Effector CD8-positive, alpha-beta T cell (primary cell): ENCODE measurements at regions not wholly inside any gene's neighbourhood (a gene's known extent, or its start where the extent isn't known, plus 50 kb on each side); places are given as distances from the start of the nearest gene placed in this dataset.
"Not testable (repeated sequence)": the region's sequence is repeated elsewhere in the genome, so short reads cannot be mapped to it uniquely, and the experiment has no call there.

ENCODE experiments used
- DNase-seq: peaks from one replicate; lab custom pipeline; 2025; lab: John Stamatoyannopoulos, UW

DNA sequence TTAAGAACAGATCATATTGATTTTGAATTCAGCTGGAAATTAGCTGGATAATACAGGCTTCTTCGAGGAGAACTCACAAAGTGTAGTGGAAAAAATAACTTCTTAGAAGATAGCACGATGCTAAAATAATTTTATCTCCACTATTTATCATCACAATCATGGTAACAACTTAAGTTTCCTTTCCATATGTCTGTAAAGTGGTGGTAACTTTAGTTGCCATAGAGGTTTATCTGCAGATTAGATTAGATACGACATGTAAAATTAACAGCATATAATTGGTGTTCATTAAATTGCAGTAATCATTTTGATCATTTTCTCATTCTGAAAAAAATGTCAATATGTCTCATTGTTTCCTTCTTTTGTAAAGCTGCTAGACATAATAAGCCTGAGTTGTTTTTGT, 921.5 kb downstream of the KCNT2 start:
- DNase-seq, result no peak

- no peak for DNase-seq
Observed at GRCh38 chr1:195664628-195665027, 943.6 kb downstream of the KCNT2 start.

GRCh38 chr1:195663549-195664280, 944.5 kb downstream of the KCNT2 start:
- no peak for DNase-seq

DNA sequence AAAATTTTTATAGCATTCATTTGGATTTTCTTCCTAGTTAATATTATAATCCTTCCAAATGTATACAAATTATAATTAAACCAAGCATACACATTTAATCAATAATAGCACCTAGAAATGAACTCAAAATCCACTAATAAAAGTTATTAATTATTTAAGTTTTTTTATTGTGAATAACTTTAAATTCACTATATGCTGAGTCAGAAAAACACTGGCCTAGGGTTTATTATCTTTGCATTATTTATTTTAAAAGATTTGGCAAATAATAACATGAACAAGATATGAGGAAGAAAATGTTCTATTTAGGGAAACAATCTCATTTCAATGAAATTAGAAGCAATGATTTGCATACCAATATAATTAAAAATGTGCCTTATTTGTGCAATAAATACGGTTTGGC, 951.5 kb downstream of the KCNT2 start:
- DNase-seq, result no peak

DNA sequence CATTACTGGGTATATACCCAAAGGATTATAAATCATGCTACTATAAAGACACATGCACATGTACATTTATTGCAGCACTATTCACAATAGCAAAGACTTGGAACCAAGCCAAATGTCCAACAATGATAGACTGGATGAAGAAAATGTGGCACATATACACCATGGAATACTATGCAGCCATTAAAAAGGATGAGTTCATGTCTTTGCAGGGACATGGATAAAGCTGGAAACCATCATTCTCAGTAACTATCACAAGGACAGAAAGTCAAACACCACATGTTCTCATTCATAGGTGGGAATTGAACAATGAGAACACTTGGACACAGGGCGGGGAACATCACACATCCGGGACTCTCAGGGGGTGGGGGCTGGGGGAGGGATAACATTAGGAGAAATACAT, 959.4 kb downstream of the KCNT2 start:
- not testable (repeated sequence) for DNase-seq

DNA sequence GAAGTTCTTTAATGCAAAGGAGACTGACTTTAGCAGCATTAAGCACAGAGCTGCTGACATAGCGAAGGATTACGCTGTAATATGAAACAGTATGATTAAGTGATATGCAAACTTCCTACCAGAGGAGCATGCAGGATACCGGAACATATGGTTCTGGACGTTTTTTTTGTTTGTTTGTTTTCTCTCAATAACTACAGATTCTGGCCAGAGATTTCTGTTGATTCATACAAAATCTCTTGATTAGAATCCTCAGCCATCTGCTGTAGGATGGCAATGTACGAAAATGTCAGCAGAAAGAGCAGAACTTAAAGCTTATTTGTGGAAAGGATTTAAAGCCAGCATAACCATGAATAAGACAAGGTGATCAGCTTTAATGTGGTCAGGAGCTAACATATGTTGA, 970.7 kb downstream of the KCNT2 start:
- no peak for DNase-seq

GRCh38 chr1:195618287-195618686, 990.0 kb downstream of the KCNT2 start:
- no peak for DNase-seq

GRCh38 chr1:195617106-195617505, 991.1 kb downstream of the KCNT2 start:
- DNase-seq, result no peak

GRCh38 chr1:195608883-195609282, 999.4 kb downstream of the KCNT2 start:
- no peak for DNase-seq

DNA sequence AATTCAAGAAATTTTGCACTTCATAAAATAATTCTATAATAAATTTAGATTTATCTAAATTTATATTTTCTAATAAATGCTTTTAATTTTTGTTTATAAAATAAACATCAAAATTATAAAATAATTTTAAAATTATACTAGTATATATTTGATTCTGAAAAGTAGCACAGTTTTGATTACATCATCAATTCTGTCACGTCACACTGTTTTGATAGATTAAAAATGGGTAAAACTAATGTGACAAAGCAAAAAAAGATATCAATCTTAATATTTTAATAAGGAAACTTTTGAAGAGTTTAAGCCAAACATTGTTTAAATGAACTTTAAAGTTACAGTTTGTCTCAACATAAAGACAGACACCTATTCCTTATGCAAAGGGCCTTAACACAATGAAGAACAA, 1001.8 kb downstream of the KCNT2 start:
- no peak for DNase-seq

DNA sequence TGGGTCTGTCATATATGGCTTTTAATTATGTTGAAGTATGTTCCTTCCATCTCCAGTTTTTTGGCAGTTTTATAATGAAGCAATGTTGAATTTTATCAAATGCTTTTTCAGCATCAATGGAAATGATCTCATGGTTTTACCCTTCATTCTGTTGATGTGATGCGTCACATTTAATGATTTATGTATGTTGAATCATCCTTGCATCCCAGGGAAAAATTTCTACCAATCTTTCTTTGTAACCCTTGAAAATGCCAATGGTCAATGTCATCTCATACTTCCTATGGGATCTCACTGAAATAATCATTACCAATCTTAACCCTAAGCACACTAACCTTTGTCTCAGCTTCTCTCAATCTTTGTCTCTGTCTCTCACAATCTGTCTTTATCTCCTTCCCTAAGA, 1004.0 kb downstream of the KCNT2 start:
- DNase-seq, result no peak

GRCh38 chr1:195597891-195598290, 1010.3 kb downstream of the KCNT2 start:
- DNase-seq, result no peak

GRCh38 chr1:195594773-195595172, 1013.5 kb downstream of the KCNT2 start:
- DNase-seq, result no peak

DNA sequence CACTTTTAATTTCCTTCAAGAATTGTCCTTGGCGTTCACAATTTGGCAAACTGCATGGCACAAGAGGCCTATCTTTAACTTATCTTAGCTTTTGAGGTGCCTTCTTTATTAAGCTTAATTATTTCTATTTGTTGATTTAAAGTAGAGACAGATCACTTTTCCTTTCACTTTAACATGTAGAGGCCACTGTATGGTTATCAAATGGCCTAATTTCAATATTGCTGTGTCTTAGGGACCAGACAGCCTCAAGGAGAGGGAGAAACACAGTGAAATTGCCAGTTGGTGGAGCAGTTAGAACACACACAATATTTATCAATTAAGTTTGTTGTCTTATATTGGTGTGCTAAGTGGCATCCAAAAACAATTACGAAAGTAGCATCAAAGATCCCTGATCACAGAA, 1013.9 kb downstream of the KCNT2 start:
- DNase-seq, result no peak

DNA sequence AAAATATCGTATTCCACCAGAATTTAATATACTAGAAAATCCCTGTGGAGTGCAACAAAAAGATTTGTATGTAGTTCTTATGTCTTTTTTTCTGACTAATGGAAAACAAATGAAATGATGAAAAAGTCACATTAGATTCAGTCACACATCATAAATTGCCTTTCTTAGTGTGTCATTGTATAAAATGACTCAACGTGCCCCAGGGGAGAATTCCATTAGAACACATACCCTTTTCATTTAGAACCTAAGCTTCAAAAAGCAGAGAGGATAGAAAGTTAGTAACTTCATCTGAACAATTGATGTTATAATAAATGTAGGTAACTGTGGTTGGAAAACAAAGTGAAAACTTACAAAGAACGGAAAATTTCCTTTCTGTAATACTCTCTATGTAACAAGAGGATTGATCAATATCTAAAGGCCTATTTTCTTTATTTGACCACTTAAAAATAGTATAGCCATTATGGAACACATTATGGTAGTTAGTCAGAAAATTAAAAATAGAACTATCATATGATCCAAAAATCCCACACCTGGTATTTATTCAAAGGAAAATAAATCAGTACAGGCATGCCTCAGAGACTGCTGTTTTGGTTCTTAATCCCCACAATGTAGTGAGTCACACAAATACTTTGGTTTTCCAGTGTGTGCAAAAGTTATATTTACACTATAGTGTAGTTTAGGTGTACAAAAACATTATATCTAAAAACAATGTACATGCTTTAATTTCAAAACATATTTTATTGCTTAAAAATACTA, 1016.1 kb downstream of the KCNT2 start:
- no peak for DNase-seq

DNA sequence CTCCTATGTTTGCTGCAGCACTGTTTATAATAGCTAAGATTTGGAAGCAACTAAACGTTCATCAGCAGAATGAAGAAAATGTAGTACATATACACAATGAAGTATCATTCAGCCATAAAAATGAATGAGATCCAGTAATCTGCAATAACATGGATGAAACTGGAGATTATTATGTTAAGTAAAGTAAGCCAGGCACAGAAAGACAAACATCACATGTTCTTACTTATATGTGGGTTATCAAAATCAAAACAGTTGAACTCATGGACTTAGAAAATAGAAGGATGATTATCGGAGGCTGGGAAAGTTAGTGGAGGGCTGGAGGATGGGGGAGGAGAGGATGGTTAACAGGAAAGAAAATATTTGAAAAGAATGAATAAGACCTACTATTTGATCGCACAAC, 1017.6 kb downstream of the KCNT2 start:
- DNase-seq, result no peak

GRCh38 chr1:195584870-195585624, 1023.2 kb downstream of the KCNT2 start:
- no peak for DNase-seq

DNA sequence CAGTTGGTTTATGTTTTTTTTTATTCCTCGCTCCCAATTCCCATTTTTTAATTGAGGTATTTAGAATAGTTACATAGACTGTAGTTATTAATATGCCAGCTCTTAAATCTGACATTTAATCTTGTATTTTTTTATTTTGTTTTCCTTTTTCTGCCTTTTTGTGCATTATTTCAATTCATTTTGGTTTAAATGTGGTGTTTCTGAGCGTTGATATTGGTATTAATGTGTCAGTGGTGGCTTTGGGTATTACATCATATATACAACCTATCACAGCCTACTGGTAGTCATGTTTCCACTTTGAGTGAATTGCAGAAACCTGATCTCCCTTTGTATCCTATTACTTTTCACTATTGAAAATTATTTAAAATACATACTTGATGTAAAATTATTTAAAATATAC, 1027.3 kb downstream of the KCNT2 start:
- DNase-seq, result no peak

- DNase-seq, result no peak
Observed at GRCh38 chr1:195577748-195578147, 1030.5 kb downstream of the KCNT2 start.

- no peak for DNase-seq
Observed at GRCh38 chr1:195576641-195577040, 1031.6 kb downstream of the KCNT2 start.

GRCh38 chr1:195574511-195574910, 1033.7 kb downstream of the KCNT2 start:
- DNase-seq, result no peak

GRCh38 chr1:195569934-195570333, 1038.3 kb downstream of the KCNT2 start:
- DNase-seq, result no peak

DNA sequence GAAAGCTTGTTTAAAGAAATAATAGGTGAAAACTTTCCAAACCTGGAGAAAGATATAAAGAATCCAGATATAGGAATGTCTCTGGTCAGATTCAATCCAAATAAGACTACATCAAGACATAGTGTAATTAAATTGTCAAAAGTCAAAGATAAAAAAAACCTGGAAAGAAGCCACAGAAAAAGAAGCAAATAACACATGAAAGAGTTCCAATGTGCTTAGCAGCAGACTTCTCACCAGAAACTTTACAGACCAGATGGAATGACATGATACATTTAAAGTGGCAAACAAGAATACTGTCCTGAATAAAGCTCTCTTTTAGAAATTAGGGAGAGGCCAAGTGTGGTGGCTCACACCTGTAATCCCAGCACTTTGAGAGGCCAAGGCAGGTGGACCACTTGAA, 1039.9 kb downstream of the KCNT2 start:
- no peak for DNase-seq
